Natural killer cell (primary cell): ENCODE measurements at regions not wholly inside any gene's neighbourhood (a gene's known extent, or its start where the extent isn't known, plus 50 kb on each side); places are given as distances from the start of the nearest gene placed in this dataset.

Experiments used
- ATAC-seq, 3 donors: fragments of 150-1000 bp in 2 of 3; fragments of 200-7000 bp in 1 of 3; cut with Tn5 transposase; 1 replicate in 1 of 3; 2 replicates in 2 of 3; pipeline ENCODE4 v1.10.0; 2021; ENCODE audit warnings: mild to moderate bottlenecking in 2 of 3, moderate library complexity in 2 of 3
- DNase-seq, 2 donors: peaks; one replicate each; pipeline versions ENCODE4 v3.0.0 to v3.0.0-alpha.2; 2013 to 2021; ENCODE audit warnings: mixed read lengths in 1 of 2
- H3K27ac ChIP-seq: one replicate; pipeline ENCODE4 v1.5.1; 2013; ENCODE audit warnings: mild to moderate bottlenecking, low read length
- H3K27me3 ChIP-seq: one replicate; pipeline ENCODE4 v1.6.1; 2013; ENCODE audit warnings: low read length; ENCODE audit not compliant: control insufficient read depth, insufficient read depth
- H3K36me3 ChIP-seq: one replicate; pipeline ENCODE4 v1.6.1; 2013; ENCODE audit warnings: low read length; ENCODE audit not compliant: control insufficient read depth, insufficient read depth
- H3K4me1 ChIP-seq: one replicate; pipeline ENCODE4 v1.6.1; 2013; ENCODE audit warnings: low read length; ENCODE audit not compliant: control insufficient read depth, insufficient read depth
- H3K4me3 ChIP-seq: one replicate; pipeline ENCODE4 v1.5.1; 2013; ENCODE audit warnings: low read length
- H3K9me3 ChIP-seq: one replicate; pipeline ENCODE4 v1.6.1; 2013; ENCODE audit warnings: low read length; ENCODE audit not compliant: control insufficient read depth, insufficient read depth
- H3K27ac Mint-ChIP-seq, 2 donors: one replicate each; pipeline ENCODE4 v1.8.0; 2022; ENCODE audit warnings: mild to moderate bottlenecking in 2 of 2, mixed read lengths in 2 of 2, moderate library complexity in 1 of 2
- H3K27me3 Mint-ChIP-seq, 2 donors: one replicate each; pipeline ENCODE4 v1.8.0; 2022; ENCODE audit warnings: low read depth in 2 of 2, mixed read lengths in 2 of 2
- H3K36me3 Mint-ChIP-seq: one replicate; pipeline ENCODE4 v1.8.0; 2022; ENCODE audit warnings: mixed read lengths
- H3K4me1 Mint-ChIP-seq, 2 donors: one replicate each; pipeline ENCODE4 v1.8.0; 2022; ENCODE audit warnings: mixed read lengths in 2 of 2
- H3K4me3 Mint-ChIP-seq: one replicate; pipeline ENCODE4 v1.8.0; 2022; ENCODE audit warnings: mild to moderate bottlenecking, moderate library complexity, mixed read lengths
- H3K9me3 Mint-ChIP-seq, 2 donors: one replicate each; pipeline ENCODE4 v1.8.0; 2022; ENCODE audit warnings: mixed read lengths in 2 of 2
- CTCF ChIP-seq: fragments of 200-600 bp; IDR thresholded peaks from one replicate; pipeline ENCODE4 v1.8.0; 2022; ENCODE audit warnings: antibody characterized with exemption
- WGBS: methylation state at CpG from one replicate; pipeline ENCODE4 v1.1.7; 2013; ENCODE audit warnings: missing lambda C conversion rate; ENCODE audit not compliant: insufficient coverage; 5-methylcytosine and 5-hydroxymethylcytosine counted together
- intact Hi-C: fragments of 100-400 bp; cut with micrococcal nuclease; formaldehyde crosslinking; loops from one replicate; pipeline ENCODE4 v1.14.2; 2022

GRCh38 chr17:70238646-70239045 lies 69.3 kb downstream of the KCNJ2 start:
- Mint-ChIP-seq H3K9me3 (peaks cover 6 to 10% of the 10 kb centered on the region in 2 donors), H3K36me3 (no peaks in the 10 kb centered on the region), H3K27me3 (no peaks in the 10 kb centered on the region), H3K4me3 (no peak overlapping the region), H3K27ac (no peak overlapping the region), H3K4me1 (no peaks in the 10 kb centered on the region)
- Histone ChIP-seq H3K4me1 (no peaks in the 10 kb centered on the region), H3K27ac (no peak overlapping the region), H3K27me3 (no peaks in the 10 kb centered on the region), H3K9me3 (no peaks in the 10 kb centered on the region), H3K4me3 (no peak overlapping the region), H3K36me3 (no peaks in the 10 kb centered on the region)
- TF ChIP-seq CTCF = no peak
- 95% methylated on average over 2 of the region's 4 CpGs for WGBS
- ATAC-seq (no peak), DNase-seq (no peak)
- intact Hi-C loops = no loop called here

- Histone ChIP-seq H3K4me1 (no peaks in the 10 kb centered on the region), H3K9me3 (no peaks in the 10 kb centered on the region), H3K27ac (no peak overlapping the region), H3K27me3 (no peaks in the 10 kb centered on the region), H3K4me3 (no peak overlapping the region), H3K36me3 (no peaks in the 10 kb centered on the region)
- Mint-ChIP-seq H3K9me3 (peaks cover 9 to 10% of the 10 kb centered on the region in 2 donors), H3K4me1 (no peaks in the 10 kb centered on the region), H3K27me3 (no peaks in the 10 kb centered on the region), H3K36me3 (no peaks in the 10 kb centered on the region), H3K4me3 (no peak overlapping the region), H3K27ac (no peak overlapping the region)
- intact Hi-C loops = no loop called here
- WGBS = 46% methylated on average over 1 of the region's 1 CpG
- no peak for TF ChIP-seq CTCF
- ATAC-seq (no peak), DNase-seq (no peak)
Measured at GRCh38 chr17:70239391-70239826, 70.1 kb downstream of the KCNJ2 start.

GRCh38 chr17:70241071-70241470 lies 71.7 kb downstream of the KCNJ2 start:
- Mint-ChIP-seq H3K4me3 (no peak overlapping the region), H3K27me3 (no peaks in the 10 kb centered on the region), H3K36me3 (no peaks in the 10 kb centered on the region), H3K4me1 (no peaks in the 10 kb centered on the region), H3K27ac (no peak overlapping the region), H3K9me3 (peaks cover 7 to 9% of the 10 kb centered on the region in 2 donors)
- Histone ChIP-seq H3K4me1 (no peaks in the 10 kb centered on the region), H3K9me3 (no peaks in the 10 kb centered on the region), H3K36me3 (no peaks in the 10 kb centered on the region), H3K4me3 (no peak overlapping the region), H3K27ac (no peak overlapping the region), H3K27me3 (no peaks in the 10 kb centered on the region)
- ATAC-seq (no peak), DNase-seq (no peak)
- WGBS = 80% methylated on average over 6 of the region's 6 CpGs
- no peak for TF ChIP-seq CTCF
- intact Hi-C loops = no loop called here

- H3K27ac ChIP-seq = no peak overlapping the region
- no peak overlapping the region for H3K27ac Mint-ChIP-seq
- no peaks in the 10 kb centered on the region for H3K27me3 Mint-ChIP-seq
- H3K9me3 Mint-ChIP-seq = peaks cover 5 to 8% of the 10 kb centered on the region in 2 donors
- no peaks in the 10 kb centered on the region for H3K36me3 ChIP-seq
- WGBS = 83% methylated on average over 3 of the region's 7 CpGs
- intact Hi-C loops = no loop called here
- DNase-seq = no peak
- no peak for ATAC-seq
- H3K4me3 ChIP-seq = no peak overlapping the region
- no peaks in the 10 kb centered on the region for H3K27me3 ChIP-seq
- H3K36me3 Mint-ChIP-seq = no peaks in the 10 kb centered on the region
- H3K4me1 ChIP-seq = no peaks in the 10 kb centered on the region
- H3K9me3 ChIP-seq = no peaks in the 10 kb centered on the region
- H3K4me3 Mint-ChIP-seq = no peak overlapping the region
- TF ChIP-seq CTCF = no peak
- no peaks in the 10 kb centered on the region for H3K4me1 Mint-ChIP-seq
Measured at GRCh38 chr17:70242781-70243437, 73.6 kb downstream of the KCNJ2 start.
